K562 (cell line): ENCODE measurements at regions not wholly inside any gene's neighbourhood (a gene's known extent, or its start where the extent isn't known, plus 50 kb on each side); places are given as distances from the start of the nearest gene placed in this dataset.

Experiments used
- ATAC-seq: fragments of 200-7000 bp; cut with Tn5 transposase; 3 replicates; pipeline ENCODE4 v1.9.1; 2020; ENCODE audit warnings: moderate library complexity
- BruUV-seq: library from RNA; stranded (reverse); fragments of 400-500 nt; replicated peaks from 2 replicates; lab custom pipeline; 2021; lab: Mats Ljungman, UMichigan
- CTCF ChIA-PET: fragments of 300-600 bp; formaldehyde crosslinking; extraction: SDS; loops from one replicate; lab custom pipeline; 2021; ENCODE audit warnings: low intra/inter-chr PET ratio; lab: Yijun Ruan, JAX
- POLR2A ChIA-PET: fragments of 300-600, 350-650 bp; sonication (Branson Sonifier 250); formaldehyde crosslinking; extraction: SDS; loops from one replicate; lab custom pipeline; 2021; ENCODE audit warnings: antibody characterized with exemption, inconsistent platforms; lab: Yijun Ruan, JAX
- DNase-seq, 4 experiments: peaks; one replicate each; pipeline versions ENCODE4 v3.0.0 to v3.0.0-alpha.2; 2011 to 2018; ENCODE audit warnings: low spot score in 3 of 4, mixed read lengths in 3 of 4; ENCODE audit errors: extremely low read depth in 1 of 4
- FAIRE-seq: peaks from 2 replicates; lab custom pipeline; 2011; peaks lifted over from hg19 to GRCh38; lab: Jason Lieb, UNC
- H2AFZ ChIP-seq: 2 replicates; pipeline ENCODE4 v1.6.0; 2011; ENCODE audit warnings: low read depth, low read length, control low read depth, inconsistent platforms
- H3K27ac ChIP-seq: fragments of 200-600 bp; 3 replicates; pipeline ENCODE4 v1.8.0; 2011; ENCODE audit warnings: low read depth, mild to moderate bottlenecking, control low read depth, inconsistent platforms, low read length, moderate library complexity, mixed read lengths; ENCODE audit errors: extremely low read depth
- H3K27me3 ChIP-seq, 2 experiments: fragments of 300-600 bp in 1 of 2; 2 replicates in 1 of 2; 3 replicates in 1 of 2; pipeline versions ENCODE4 v1.6.0 to v1.8.0; 2011; ENCODE audit warnings: inconsistent platforms in 2 of 2, low read length in 2 of 2, mild to moderate bottlenecking in 1 of 2, mixed read lengths in 1 of 2, moderate library complexity in 1 of 2; ENCODE audit not compliant: control insufficient read depth in 2 of 2, insufficient read depth in 2 of 2
- H3K36me3 ChIP-seq: fragments of 300-600 bp; 3 replicates; pipeline ENCODE4 v1.8.0; 2011; ENCODE audit warnings: mild to moderate bottlenecking, low read length, inconsistent platforms; ENCODE audit not compliant: control insufficient read depth, insufficient read depth
- H3K4me1 ChIP-seq, 2 experiments: fragments of 200-600 bp in 1 of 2; replicated peaks in 1 of 2; 2 replicates in 1 of 2; 3 replicates in 1 of 2; pipeline versions ENCODE4 v1.5.1 to v1.8.0; 2011; ENCODE audit warnings: inconsistent platforms in 2 of 2, low read length in 2 of 2, mild to moderate bottlenecking in 1 of 2, mixed read lengths in 1 of 2, moderate library complexity in 1 of 2; ENCODE audit not compliant: control insufficient read depth in 2 of 2, insufficient read depth in 2 of 2
- H3K4me2 ChIP-seq: 2 replicates; pipeline ENCODE4 v1.6.1; 2011; ENCODE audit warnings: low read length, control low read depth, inconsistent platforms, mixed read lengths; ENCODE audit not compliant: insufficient read depth
- H3K4me3 ChIP-seq: fragments of 200-600 bp; sonication (generic), shearing (Covaris generic); 2 replicates; pipeline ENCODE4 v1.5.1; 2016; ENCODE audit warnings: control low read depth, inconsistent platforms
- H3K79me2 ChIP-seq: fragments of 200-600 bp; 3 replicates; pipeline ENCODE4 v1.8.0; 2011; ENCODE audit warnings: low read length, inconsistent platforms; ENCODE audit not compliant: control insufficient read depth, insufficient read depth
- H3K9ac ChIP-seq, 2 experiments: 2 replicates each; pipeline versions ENCODE4 v1.6.0 to v1.6.1; 2011; ENCODE audit warnings: low read depth in 2 of 2, low read length in 2 of 2, control low read depth in 1 of 2, inconsistent platforms in 1 of 2, mild to moderate bottlenecking in 1 of 2, mixed read lengths in 1 of 2; ENCODE audit not compliant: insufficient read depth in 1 of 2
- H3K9me1 ChIP-seq: one replicate; pipeline ENCODE4 v1.6.0; 2011; ENCODE audit warnings: inconsistent platforms, mild to moderate bottlenecking, low read length, moderate library complexity; ENCODE audit not compliant: control insufficient read depth, insufficient read depth
- H3K9me3 ChIP-seq: replicated peaks from 2 replicates; pipeline ENCODE4 v1.5.1; 2011; ENCODE audit warnings: low read depth, low read length, inconsistent platforms; ENCODE audit not compliant: control insufficient read depth, insufficient read depth
- H4K20me1 ChIP-seq: replicated peaks from 2 replicates; pipeline ENCODE4 v1.6.1; 2011; ENCODE audit warnings: low read length, inconsistent platforms, mixed read lengths; ENCODE audit not compliant: control insufficient read depth, insufficient read depth
- AFF1 ChIP-seq, 2 experiments: fragments of 450-650 bp; IDR thresholded peaks; 2 replicates each; pipeline ENCODE4 v1.6.1; 2018; ENCODE audit warnings: mild to moderate bottlenecking in 2 of 2, low read depth in 1 of 2; ENCODE audit not compliant: partially characterized antibody in 2 of 2
- ATF3 ChIP-seq, 2 experiments: fragments of 450-650 bp in 1 of 2; sonication (generic) in 1 of 2; formaldehyde crosslinking in 1 of 2; IDR thresholded peaks in 1 of 2; conservative IDR thresholded peaks in 1 of 2; 2 replicates each; pipeline versions ENCODE4 v1.6.1 to v1.8.1; 2016 to 2023; ENCODE audit warnings: mild to moderate bottlenecking in 2 of 2, moderate library complexity in 2 of 2, inconsistent platforms in 1 of 2, missing genetic modification reagents in 1 of 2
- ESRRA ChIP-seq: fragments of 450-650 bp; IDR thresholded peaks from 2 replicates; pipeline ENCODE4 v1.6.1; 2014; ENCODE audit warnings: low read depth, mild to moderate bottlenecking, moderate library complexity, borderline replicate concordance
- KLF16 ChIP-seq: IDR thresholded peaks from 2 replicates; pipeline ENCODE4 v1.6.1; 2016; ENCODE audit warnings: antibody characterized with exemption
- NCOA4 ChIP-seq: fragments of 450-650 bp; IDR thresholded peaks from 2 replicates; pipeline ENCODE4 v1.6.1; 2018; ENCODE audit warnings: mild to moderate bottlenecking; ENCODE audit not compliant: partially characterized antibody
- PURB ChIP-seq: sonication (generic); formaldehyde crosslinking; IDR thresholded peaks from 2 replicates; pipeline ENCODE4 v1.9.0; 2021; ENCODE audit warnings: low read depth, mild to moderate bottlenecking, missing genetic modification reagents
- RHOXF2B ChIP-seq: fragments of 250-450 bp; sonication (Bioruptor Pico); conservative IDR thresholded peaks from 2 replicates; pipeline ENCODE4 v1.5.1; 2021
- RNF219 ChIP-seq: fragments of 250-450 bp; sonication (Bioruptor Pico); IDR thresholded peaks from 2 replicates; pipeline ENCODE4 v1.5.0; 2022; ENCODE audit warnings: mild to moderate bottlenecking
- STAT5B ChIP-seq: fragments of 250-450 bp; sonication (Bioruptor Pico); IDR thresholded peaks from 2 replicates; pipeline ENCODE4 v1.8.0; 2021; ENCODE audit warnings: mild to moderate bottlenecking, inconsistent platforms
- ZBED1 ChIP-seq: IDR thresholded peaks from 2 replicates; pipeline ENCODE4 v1.6.1; 2014
- ZNF75A ChIP-seq: fragments of 450-650 bp; formaldehyde crosslinking; IDR thresholded peaks from 2 replicates; pipeline ENCODE4 v1.4.0; 2020; ENCODE audit warnings: mild to moderate bottlenecking
- WGBS: fragments of 100-300 bp; shearing (Covaris generic); methylation state at CpG from one replicate; pipeline ENCODE4 v1.1.6; 2016; ENCODE audit warnings: low coverage, mixed read lengths; ENCODE audit not compliant: insufficient coverage; ENCODE audit errors: missing lambda C conversion rate; 5-methylcytosine and 5-hydroxymethylcytosine counted together
- in situ Hi-C: fragments of 300-500 bp; cut with MboI; formaldehyde crosslinking; loops from 4 replicates; pipeline ENCODE4 v1.15.0; 2018; ENCODE audit warnings: inconsistent platforms, mixed read lengths
- intact Hi-C: fragments of 100-400 bp; cut with micrococcal nuclease; formaldehyde crosslinking; loops from 2 replicates; pipeline ENCODE4 v1.14.2; 2022

GRCh38 chr21:33127868-33128242, 57.9 kb downstream of the OLIG1 start:
- H3K36me3 ChIP-seq, result no peaks in the 10 kb centered on the region
- no peaks in the 10 kb centered on the region for H4K20me1 ChIP-seq
- ChIA-PET POLR2A (interaction anchor here (0.7 kb wide), 1 partner anchor 13 kb away, joined by 3 read pairs; no protein-coding TSS in a partner anchor), CTCF (interaction anchor here (0.5 to 1.8 kb wide), 3 partner anchors 134 to 342 kb away, joined by 3 to 7 read pairs (median 6); no protein-coding TSS in a partner anchor)
- H2AFZ ChIP-seq, result no peak overlapping the region
- in situ Hi-C loops, result no loop called here
- intact Hi-C loops, result loop anchor here (1.0 to 5.0 kb wide), 4 partner anchors 69 to 296 kb away; no protein-coding TSS in a partner anchor
- H3K9ac ChIP-seq, result no peak overlapping the region
- peaks cover 25 to 45% of the 10 kb centered on the region in 2 experiments; a peak in 4 of 5 replicates for H3K27me3 ChIP-seq
- H3K27ac ChIP-seq, result no peak overlapping the region
- no peaks in the 10 kb centered on the region for H3K4me1 ChIP-seq
- no peak overlapping the region for H3K4me3 ChIP-seq
- 8% methylated on average over 6 of the region's 6 CpGs for WGBS
- TF ChIP-seq ESRRA, result no peak
- no peak for TF ChIP-seq RNF219 (CRISPR knock-in tag)
- TF ChIP-seq STAT5B (CRISPR knock-in tag), result no peak
- no peak for TF ChIP-seq RHOXF2B (CRISPR knock-in tag)
- no peak for TF ChIP-seq ZBED1
- no peak for TF ChIP-seq ATF3 (IDR thresholded peaks at IDR 0.05)
- TF ChIP-seq ATF3 (CRISPR knock-in tag; conservative IDR thresholded peaks at IDR 0.05), result no peak
- TF ChIP-seq PURB (CRISPR knock-in tag), result no peak
- no peak for TF ChIP-seq AFF1 (IDR thresholded peaks at IDR 0.05; ENCODE audit: low read depth in 1 of 2, partially characterized antibody in 2 of 2)
- no peak for TF ChIP-seq KLF16
- no peak for TF ChIP-seq NCOA4
- no peak for TF ChIP-seq ZNF75A (CRISPR knock-in tag)
- no peaks in the 10 kb centered on the region for H3K9me1 ChIP-seq
- DNase-seq (no peak), ATAC-seq (no peak), FAIRE-seq (no peak)
- no peak overlapping the region for H3K4me2 ChIP-seq
- H3K79me2 ChIP-seq, result no peaks in the 10 kb centered on the region
- no peaks in the 10 kb centered on the region for H3K9me3 ChIP-seq
- BruUV-seq, result no TSS peak
